Activated CD8-positive, alpha-beta memory T cell treated with anti-CD3 and anti-CD28 coated beads, Interleukin-2, amount 50 U/mL, for 48 hours (primary cell): ENCODE measurements at regions not wholly inside any gene's neighbourhood (a gene's known extent, or its start where the extent isn't known, plus 50 kb on each side); places are given as distances from the start of the nearest gene placed in this dataset.
"Not testable (repeated sequence)": the region's sequence is repeated elsewhere in the genome, so short reads cannot be mapped to it uniquely, and the experiment has no call there.

Experiments used
- DNase-seq: peaks from one replicate; pipeline ENCODE4 v3.0.0-alpha.2; 2020

GRCh38 chr14:19511055-19511454 is 76.9 kb upstream of the POTEG start:
- not testable (repeated sequence) for DNase-seq

- DNase-seq = not testable (repeated sequence)
Observed at GRCh38 chr14:19489475-19489874, 55.3 kb upstream of the POTEG start.

DNA sequence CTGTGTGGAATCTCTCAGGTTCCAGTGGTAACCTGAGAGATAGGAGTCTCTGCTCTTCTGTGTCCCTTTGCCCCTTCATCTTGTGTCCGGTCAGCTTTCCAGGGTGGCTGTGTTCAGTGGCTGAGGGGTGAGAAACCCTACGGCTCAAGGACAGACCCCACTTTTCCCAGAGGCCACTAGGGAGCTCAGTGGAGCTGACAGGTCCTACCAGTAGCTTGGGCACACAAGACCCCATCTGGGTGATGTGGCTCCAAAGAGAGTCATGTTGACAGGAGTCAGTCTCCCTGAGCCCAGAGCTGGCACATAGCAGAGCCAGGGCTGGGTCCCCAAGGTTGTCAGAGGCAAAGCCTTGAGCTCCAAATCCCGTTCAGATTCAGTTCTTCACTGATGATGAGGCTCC is 54.3 kb upstream of the POTEG start:
- DNase-seq = not testable (repeated sequence)

- DNase-seq = not testable (repeated sequence)
Observed at GRCh38 chr14:19487690-19488089, 53.5 kb upstream of the POTEG start.

DNA sequence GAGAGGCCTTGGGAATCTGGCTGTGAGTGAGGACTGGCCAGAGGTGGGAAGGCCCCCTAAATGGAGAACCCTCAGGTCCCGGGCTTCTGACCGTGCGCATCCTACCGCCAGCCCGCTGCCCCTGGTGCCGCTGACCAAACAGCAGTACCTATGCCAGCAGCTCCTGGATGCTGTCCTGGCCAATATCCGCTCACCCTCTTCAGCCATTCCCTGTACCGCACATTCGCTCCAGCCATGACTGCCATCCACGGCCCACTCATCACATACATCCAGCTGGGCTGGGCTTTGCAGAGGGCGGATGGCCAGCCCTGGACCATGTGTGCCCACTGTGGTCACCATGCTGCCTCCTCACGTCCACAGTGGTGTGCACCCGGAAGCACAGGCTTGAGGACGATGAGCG is 53.1 kb upstream of the POTEG start:
- peak; percentile 52 for DNase-seq

DNA sequence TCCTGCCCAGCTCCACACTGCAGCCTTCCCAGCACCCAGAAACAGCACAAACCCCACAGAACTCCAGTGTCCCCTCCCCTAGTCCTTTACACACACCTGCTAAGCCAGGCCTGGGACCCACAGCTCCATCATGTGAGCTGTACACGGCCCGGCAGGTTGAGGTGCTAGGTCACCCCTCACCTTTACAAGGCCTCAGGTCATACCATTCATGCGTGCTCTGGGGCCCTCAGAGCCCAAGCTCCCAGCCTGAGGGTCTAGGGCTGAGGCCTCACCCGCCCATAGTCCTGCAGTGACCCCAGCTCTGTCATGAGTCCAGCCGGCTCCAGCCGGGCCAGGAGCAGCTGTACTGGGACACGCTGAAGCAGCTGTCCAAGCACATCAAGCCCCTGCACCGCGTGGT is 51.2 kb upstream of the POTEG start:
- DNase-seq = not testable (repeated sequence)
